ENCODE measurements at regions not wholly inside any gene's neighbourhood (a gene's known extent, or its start where the extent isn't known, plus 50 kb on each side); places are given as distances from the start of the nearest gene placed in this dataset.
A peak's percentile ranks its signal among the peaks of the same experiment; 100 is the strongest.

- intact Hi-C loops (cut with micrococcal nuclease): no loop called here
- no peaks in the 10 kb centered on the region for H3K36me3 Mint-ChIP-seq (ENCODE audit: low read depth)
- no peaks in the 10 kb centered on the region for H3K9me3 Mint-ChIP-seq
- no peak for TF ChIP-seq CTCF (IDR thresholded peaks at IDR 0.05)
- CTCF ChIA-PET: no interaction called here
- DNase-seq: no peak
- no peak overlapping the region for H3K4me3 Mint-ChIP-seq
- no peak overlapping the region for H3K27ac Mint-ChIP-seq
- no peaks in the 10 kb centered on the region for H3K27me3 Mint-ChIP-seq
- POLR2A ChIA-PET: no interaction called here
- peaks cover 12% of the 10 kb centered on the region for H3K4me1 Mint-ChIP-seq (ENCODE audit: low read depth)
- ATAC-seq: no peak
These were observed 351.0 kb downstream of the BCKDHB start for GRCh38 chr6:80457439-80457933.

GRCh38 chr6:80456724-80457438 lies 350.4 kb downstream of the BCKDHB start:
- Mint-ChIP-seq H3K4me1 (ENCODE audit: low read depth) (peaks cover 12% of the 10 kb centered on the region), H3K27me3 (no peaks in the 10 kb centered on the region), H3K36me3 (ENCODE audit: low read depth) (no peaks in the 10 kb centered on the region), H3K4me3 (no peak overlapping the region), H3K9me3 (no peaks in the 10 kb centered on the region), H3K27ac (no peak overlapping the region)
- POLR2A ChIA-PET: no interaction called here
- intact Hi-C loops (cut with micrococcal nuclease): no loop called here
- no peak for ATAC-seq
- CTCF ChIA-PET: no interaction called here
- no peak for DNase-seq
- no peak for TF ChIP-seq CTCF (IDR thresholded peaks at IDR 0.05)

GRCh38 chr6:80454661-80455365 lies 348.3 kb downstream of the BCKDHB start:
- CTCF ChIA-PET: no interaction called here
- Mint-ChIP-seq H3K4me3 (no peak overlapping the region), H3K27ac (no peak overlapping the region), H3K27me3 (no peaks in the 10 kb centered on the region), H3K4me1 (ENCODE audit: low read depth) (peaks cover 12% of the 10 kb centered on the region), H3K36me3 (ENCODE audit: low read depth) (no peaks in the 10 kb centered on the region), H3K9me3 (no peaks in the 10 kb centered on the region)
- DNase-seq: no peak
- no peak for ATAC-seq
- POLR2A ChIA-PET: no interaction called here
- intact Hi-C loops (cut with micrococcal nuclease): no loop called here
- TF ChIP-seq CTCF (IDR thresholded peaks at IDR 0.05): no peak

- H3K27ac Mint-ChIP-seq: peak overlapping the region; percentile 29
- H3K4me3 Mint-ChIP-seq: no peak overlapping the region
- POLR2A ChIA-PET: no interaction called here
- H3K27me3 Mint-ChIP-seq: no peaks in the 10 kb centered on the region
- TF ChIP-seq CTCF (IDR thresholded peaks at IDR 0.05): no peak
- CTCF ChIA-PET: no interaction called here
- intact Hi-C loops (cut with micrococcal nuclease): no loop called here
- H3K9me3 Mint-ChIP-seq: no peaks in the 10 kb centered on the region
- no peaks in the 10 kb centered on the region for H3K36me3 Mint-ChIP-seq (ENCODE audit: low read depth)
- ATAC-seq (peak; percentile 94), DNase-seq (peak; percentile 25)
- H3K4me1 Mint-ChIP-seq (ENCODE audit: low read depth): peaks cover 12% of the 10 kb centered on the region
These were observed 347.7 kb downstream of the BCKDHB start for GRCh38 chr6:80454197-80454596.

- Mint-ChIP-seq H3K27me3 (no peaks in the 10 kb centered on the region), H3K36me3 (ENCODE audit: low read depth) (no peaks in the 10 kb centered on the region), H3K27ac (no peak overlapping the region), H3K4me3 (no peak overlapping the region), H3K4me1 (ENCODE audit: low read depth) (peaks cover 9% of the 10 kb centered on the region), H3K9me3 (no peaks in the 10 kb centered on the region)
- CTCF ChIA-PET: no interaction called here
- DNase-seq: no peak
- intact Hi-C loops (cut with micrococcal nuclease): no loop called here
- POLR2A ChIA-PET: no interaction called here
- TF ChIP-seq CTCF (IDR thresholded peaks at IDR 0.05): no peak
- ATAC-seq: no peak
These were observed 343.3 kb downstream of the BCKDHB start for GRCh38 chr6:80449726-80450125.

All from activated CD8-positive, alpha-beta T cell treated with anti-CD3 and anti-CD28 coated beads for 36 hours (primary cell).